GM19324 (cell line): ENCODE measurements at regions not wholly inside any gene's neighbourhood (a gene's known extent, or its start where the extent isn't known, plus 50 kb on each side); places are given as distances from the start of the nearest gene placed in this dataset.
"Not testable (repeated sequence)": the region's sequence is repeated elsewhere in the genome, so short reads cannot be mapped to it uniquely, and the experiment has no call there.

Source experiments
- ATAC-seq: cut with Tn5 transposase; IDR thresholded peaks from one replicate; pipeline ENCODE4 v1.9.1; 2021; ENCODE audit warnings: mild to moderate bottlenecking, moderate library complexity; ENCODE audit not compliant: unreplicated experiment, low FRiP score

- no peak for ATAC-seq
These were observed 1295.7 kb upstream of the FLRT2 start for GRCh38 chr14:84234281-84234680.

- no peak for ATAC-seq
These were observed 1293.7 kb upstream of the FLRT2 start for GRCh38 chr14:84236290-84236689.

GRCh38 chr14:84237881-84238280, 1292.1 kb upstream of the FLRT2 start:
- ATAC-seq = no peak

DNA sequence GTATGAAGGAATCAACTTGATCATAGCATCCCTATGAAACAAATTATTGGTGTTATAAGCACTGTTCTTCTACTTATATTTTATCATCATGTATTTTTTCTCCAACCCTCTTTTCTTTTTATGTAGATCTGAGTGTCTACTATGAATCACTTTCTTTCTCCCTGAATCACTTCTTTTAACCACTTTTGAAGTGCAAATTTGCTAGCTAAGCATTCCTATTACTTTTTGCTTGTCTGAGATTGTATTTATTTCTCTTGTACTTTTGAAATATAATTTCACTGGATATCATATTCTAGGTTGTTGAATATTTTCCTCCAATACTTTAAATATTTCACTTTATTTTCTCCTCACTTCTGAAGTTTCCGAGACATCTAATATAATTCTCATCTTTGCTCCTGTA, 1282.3 kb upstream of the FLRT2 start:
- ATAC-seq = no peak

DNA sequence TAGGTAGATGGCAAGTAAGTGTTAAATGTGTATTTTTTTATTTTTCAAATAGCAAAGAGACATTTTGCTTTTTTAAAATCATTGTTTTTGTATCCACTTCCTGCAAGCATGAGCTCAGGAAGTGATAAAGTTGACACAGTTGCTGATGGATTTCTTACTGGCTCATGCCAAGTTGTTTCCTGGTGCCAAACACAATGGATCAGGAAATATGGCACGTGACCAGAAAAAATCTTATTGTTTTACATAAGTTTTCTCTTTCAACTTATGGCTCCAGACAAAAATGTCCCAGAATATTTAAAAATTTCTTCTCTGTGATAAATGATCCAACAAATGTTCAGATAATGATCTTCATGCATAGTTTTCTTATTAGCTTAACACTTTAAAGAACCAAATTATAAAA, 1279.1 kb upstream of the FLRT2 start:
- ATAC-seq = no peak

DNA sequence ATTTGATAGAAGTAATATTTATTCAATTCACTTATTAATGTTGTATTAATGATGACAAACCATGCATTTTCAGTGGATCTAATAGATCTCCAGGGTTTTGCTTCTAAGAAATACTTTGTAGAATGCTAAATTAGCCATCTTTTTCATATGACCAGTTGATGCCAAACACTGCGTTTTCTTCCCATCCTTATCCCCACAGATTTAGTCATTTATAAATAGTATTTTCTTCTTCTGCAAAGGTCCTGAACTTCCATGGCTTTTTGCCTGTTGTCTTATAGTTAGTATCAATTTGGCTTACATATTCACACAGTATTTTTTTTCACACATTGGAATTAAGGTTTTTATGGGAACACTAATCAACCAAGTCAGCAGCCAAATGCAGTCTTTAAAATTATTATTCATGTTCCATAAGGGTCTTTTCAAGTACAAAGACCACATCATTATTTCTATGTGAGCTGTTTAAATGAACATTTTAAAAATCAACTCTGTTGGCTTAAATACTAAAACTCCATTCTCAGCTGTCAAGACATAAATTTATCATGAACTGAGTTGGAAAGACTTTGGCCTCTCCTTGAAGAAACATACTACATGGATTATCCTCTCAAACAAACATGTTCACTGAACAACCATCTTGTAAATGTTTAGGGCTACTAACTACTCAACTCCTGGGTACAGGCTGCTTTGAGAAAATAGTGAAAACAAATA, 1278.4 kb upstream of the FLRT2 start:
- ATAC-seq = no peak

DNA sequence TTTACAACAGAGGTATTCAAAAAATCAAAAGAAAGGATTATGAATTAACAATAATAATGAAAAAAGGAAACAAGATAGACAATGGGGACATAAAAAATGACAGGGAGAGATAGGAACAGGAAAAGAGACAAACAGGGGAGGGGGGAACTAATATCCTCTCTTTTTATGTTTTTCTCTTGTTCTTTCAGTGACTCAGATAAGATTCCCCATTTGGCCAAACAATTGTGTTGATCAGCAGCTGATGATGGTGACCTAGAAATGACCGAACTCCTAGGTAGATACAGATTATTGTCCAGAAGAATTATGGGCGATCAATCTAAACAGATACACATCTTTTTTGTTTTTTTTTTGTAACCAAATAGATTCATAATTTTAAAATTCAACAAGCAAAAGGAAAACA, 1277.2 kb upstream of the FLRT2 start:
- no peak for ATAC-seq

DNA sequence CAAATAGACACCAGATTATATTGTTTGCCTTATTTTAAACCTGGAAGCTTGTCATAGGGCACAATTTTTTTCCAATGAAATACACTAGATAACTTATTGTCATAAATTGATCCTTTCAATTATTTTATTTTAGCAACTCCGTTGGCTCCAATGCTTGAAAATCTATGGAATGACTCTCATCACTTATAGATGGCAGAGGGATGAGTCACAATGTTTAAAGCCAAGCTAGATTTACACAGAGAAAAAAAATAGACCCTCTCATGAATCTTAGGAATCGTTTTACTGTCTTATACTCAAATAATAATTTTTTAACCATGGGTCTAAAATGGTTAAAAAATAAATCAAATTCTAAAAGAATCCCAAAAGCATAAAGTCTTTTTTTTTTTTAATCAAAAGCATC, 1276.6 kb upstream of the FLRT2 start:
- no peak for ATAC-seq

DNA sequence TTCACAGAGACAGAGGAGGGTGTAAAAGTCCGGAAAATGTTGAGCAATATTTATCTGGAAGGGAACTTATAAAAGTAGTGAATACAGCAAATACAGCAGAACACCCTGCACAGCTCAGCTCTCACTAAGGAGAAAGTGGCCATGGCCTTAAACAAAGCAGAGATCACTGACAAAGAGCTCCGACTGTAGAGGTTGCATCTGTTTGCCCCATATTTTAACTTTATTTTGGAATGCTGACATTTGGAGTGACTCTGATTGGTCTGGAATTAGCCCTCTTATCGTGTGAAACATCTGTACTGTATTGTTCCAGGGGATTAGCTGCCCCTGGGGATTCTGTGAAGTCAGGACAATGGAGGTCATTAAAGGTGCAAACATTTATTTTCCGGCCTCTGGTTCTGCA, 1275.7 kb upstream of the FLRT2 start:
- no peak for ATAC-seq

DNA sequence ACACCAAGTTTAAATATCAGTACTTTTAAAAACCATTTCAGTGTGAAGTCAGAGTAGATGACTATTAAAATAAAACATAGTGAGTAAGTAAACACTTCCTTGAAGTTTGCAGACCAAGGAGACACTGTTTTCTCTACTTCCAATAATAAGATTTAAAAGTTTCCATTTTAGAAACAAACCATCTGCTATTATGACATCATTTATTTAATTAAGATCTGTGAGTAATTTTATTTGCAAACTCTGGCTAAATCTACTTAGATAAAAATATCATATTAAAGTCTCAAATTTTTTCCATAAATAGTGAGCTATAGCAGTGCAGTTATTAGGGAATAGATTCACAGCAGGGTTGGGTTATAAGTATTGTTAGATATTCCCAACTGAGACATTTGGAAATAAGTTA, 1267.0 kb upstream of the FLRT2 start:
- ATAC-seq = no peak

DNA sequence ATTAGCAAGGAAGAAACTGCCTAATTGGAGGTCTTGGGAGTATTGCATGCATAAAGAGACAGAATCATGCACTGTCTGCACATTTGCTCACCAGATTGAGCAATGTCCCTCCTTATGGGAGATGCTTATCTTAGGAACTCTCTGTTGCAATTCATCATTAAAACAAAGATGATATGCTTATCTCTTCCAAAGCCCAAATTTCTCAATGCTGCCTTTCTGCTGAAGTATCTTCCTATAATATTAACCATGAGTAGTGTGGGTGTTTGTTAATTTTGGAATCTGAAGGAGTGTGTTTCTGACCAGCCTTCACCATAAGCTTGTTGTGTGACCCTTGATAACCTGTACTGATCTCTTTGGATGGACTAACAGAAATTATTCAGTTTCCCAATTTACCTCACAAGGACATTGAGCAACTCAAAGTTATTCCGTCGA, 1257.6 kb upstream of the FLRT2 start:
- no peak for ATAC-seq

- ATAC-seq = no peak
These were observed 1256.8 kb upstream of the FLRT2 start for GRCh38 chr14:84273181-84273580.

DNA sequence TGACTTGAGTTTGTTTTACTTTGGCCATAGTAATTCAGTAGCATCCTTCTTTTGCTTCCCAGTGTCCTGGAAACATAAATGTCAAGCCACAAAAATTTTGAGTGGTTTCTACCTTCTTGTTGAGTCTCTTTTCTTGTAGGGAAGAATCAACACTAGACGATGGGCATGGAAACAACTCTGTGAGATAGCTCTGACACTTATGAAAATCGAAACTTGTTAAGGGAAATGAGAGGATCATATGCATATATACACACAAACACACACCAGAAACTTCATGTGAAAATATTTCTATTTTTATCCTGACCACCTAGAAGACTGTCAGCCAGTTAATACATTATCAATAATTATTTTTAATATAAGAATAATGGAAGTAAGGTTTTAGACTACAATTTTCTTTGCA, 1247.3 kb upstream of the FLRT2 start:
- ATAC-seq = no peak

GRCh38 chr14:84288781-84289180, 1241.2 kb upstream of the FLRT2 start:
- ATAC-seq = no peak

DNA sequence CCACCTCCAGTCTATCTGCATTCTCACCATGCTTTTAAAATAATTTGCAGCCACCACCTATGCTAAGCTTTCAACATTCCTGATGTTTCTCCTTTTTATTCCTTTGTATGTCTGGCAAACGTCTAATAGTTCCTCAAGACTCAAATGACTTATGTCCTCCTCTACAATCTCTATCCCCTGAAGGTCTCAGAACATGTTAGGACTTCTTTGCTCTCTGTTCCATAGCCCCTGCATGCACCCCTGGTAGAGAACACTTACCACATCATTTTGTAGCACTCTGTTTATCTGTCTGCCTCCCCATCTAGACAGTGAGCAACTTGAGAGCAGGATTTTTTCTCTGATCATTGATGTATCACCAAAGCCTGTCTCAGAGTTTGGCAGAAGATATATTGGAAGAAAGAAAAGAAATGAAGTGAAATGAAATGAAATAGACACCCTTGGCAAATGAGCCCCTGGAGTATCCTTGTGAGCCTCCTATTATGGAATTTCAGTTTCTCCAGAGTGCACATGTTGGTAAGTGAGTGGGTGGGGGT, 1231.2 kb upstream of the FLRT2 start:
- ATAC-seq = no peak

GRCh38 chr14:84303140-84303539, 1226.8 kb upstream of the FLRT2 start:
- no peak for ATAC-seq

DNA sequence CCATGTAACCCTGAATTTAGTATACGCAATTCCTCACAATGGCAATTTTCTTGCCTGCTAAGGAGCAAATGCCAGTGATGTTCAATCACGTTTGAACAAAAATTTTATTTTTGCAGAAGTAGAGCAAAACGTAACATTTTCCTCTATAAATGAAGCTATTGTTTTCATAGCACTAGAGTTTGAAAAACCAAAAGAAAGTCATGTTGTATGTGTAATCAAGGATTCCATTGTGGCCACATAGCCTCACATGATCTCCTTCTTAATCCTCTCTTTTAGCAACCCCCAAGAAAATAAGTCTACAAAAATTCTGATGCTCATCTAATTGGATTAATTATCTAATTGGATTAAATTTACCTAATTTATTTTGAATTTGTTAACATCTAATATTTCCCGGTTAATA, 1217.4 kb upstream of the FLRT2 start:
- no peak for ATAC-seq

- no peak for ATAC-seq
These were observed 1206.5 kb upstream of the FLRT2 start for GRCh38 chr14:84323450-84323849.

DNA sequence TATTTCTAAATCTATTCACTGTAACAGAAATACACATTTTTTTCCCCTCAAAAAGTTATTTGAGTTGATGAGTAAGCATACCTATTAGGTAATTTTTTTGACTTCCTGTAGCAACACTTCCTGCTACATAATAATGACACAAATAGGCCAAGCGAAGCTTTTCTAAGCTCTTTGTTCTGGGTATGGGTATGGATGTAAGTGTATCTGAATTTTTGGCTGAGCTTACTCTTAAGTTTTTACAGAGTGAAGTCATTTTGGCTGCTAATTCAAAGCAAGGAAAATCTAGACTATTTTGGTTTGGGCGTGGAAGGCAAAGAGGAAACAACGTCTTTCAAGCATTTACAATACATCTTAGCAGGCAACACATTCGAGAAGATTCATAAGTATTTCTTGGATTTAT, 1206.0 kb upstream of the FLRT2 start:
- no peak for ATAC-seq

DNA sequence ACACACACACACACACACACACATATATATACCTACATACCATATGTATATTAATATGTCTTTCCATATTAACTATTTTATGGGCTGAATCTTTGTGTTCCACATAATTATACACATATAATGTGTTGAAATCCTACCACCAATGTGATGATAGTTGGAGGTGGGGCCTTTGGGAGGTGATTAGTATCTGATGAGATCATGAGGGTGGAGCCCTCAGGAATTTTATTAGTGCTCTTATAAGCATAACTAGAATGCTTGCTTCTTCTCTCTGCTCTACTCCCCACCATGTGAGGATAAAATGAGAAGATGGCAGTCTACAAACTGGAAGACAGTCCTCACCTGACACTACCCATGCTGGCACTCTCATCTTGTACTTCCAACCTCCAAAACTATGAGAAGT, 1193.5 kb upstream of the FLRT2 start:
- no peak for ATAC-seq

DNA sequence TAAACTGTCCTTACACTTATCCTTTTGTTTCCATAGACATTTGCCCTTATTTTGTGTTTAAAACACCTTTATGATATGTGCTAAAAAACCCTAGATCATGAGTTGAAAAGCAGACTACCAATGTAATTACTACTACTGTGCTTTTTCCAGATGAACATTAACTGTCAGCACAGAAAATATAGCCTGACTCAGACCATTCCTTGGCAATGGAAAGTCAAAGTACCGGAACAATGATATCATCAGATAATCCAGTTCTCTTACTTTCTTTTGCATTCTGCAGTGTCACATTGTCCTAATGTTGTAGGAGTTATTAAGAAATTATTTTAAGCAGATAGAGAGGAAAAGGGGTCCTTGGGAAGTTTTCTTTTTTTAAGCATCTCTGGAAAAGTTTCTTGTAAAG, 1189.0 kb upstream of the FLRT2 start:
- ATAC-seq = no peak

DNA sequence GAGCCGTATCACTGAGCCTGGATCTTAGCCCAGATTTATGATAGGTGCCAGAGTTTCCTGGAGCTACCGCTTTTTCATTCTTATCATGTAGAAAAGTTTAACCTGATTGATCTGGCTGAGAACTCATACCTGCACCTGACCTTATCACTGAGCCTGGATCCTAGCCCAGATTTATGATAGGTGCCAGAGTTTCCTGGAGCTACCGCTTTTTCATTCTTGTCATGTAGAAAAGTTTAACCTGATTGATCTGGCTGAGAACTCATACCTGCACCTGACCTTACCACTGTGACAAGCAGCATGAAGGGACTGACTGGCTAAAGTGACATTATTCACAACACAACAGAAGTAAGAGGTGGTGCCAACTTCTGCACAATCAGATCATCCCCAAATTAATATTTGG, 1188.1 kb upstream of the FLRT2 start:
- not testable (repeated sequence) for ATAC-seq

DNA sequence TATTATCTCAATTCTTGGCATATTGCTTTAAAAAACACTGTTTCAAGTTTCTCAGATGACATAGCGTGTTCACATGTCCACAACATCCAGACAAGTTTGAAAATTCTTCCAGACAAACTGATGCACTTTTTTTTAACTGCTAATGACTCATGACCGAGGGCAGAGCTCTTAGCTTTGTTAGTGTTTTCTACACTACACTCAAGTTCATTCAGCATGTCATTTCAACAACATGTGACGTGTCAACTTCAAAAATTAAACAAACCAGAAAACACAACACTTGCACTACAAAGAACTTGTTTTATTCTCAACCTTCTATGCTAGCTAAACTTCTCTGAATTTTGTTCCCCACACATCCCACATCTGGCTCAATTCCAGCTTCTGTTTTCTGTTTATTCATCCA, 1186.3 kb upstream of the FLRT2 start:
- ATAC-seq = no peak
